ENCODE measurements at regions not wholly inside any gene's neighbourhood (a gene's known extent, or its start where the extent isn't known, plus 50 kb on each side); places are given as distances from the start of the nearest gene placed in this dataset.

DNA sequence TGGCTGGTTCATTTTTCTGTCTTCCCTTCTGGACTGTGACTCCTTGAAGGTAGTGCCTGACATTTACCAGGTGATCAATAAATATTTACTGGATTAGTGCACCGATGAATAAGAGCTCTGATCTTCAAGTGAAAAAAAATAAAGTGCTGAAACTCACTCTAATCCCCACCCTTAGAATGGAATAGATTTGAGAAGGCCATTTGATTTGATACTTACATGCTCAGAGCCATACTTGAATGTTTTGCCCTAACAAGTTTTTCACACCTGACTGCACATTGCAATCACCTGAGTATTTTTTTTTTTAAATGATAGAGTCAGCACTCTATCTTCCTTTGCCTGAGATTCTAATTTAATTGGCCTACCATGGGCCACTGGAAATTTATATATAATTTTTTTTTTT is 105.7 kb downstream of the LRRC70 start:
- no peak for FAIRE-seq
- no peak for DNase-seq (ENCODE audit: low spot score)

DNA sequence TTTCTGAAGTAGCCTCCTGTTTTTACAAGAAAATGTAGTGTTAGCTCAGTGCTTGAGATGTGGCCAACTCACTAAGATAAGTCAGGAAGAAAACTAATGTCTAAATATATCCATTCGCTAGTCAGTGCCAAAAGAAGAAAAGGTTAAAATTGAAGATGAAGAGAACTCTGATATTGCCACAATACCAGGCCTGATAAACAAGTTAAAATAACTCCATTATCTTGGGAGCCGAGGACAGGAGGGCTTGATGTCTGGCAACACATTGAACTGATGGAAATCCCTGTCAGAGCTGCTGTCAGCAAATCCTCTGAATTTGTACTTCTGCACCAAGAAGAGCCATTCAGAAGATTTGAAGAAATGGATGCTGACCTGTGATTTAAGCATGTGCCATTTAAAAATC is 103.4 kb downstream of the LRRC70 start:
- FAIRE-seq (no peak), DNase-seq (ENCODE audit: low spot score) (no peak)

DNA sequence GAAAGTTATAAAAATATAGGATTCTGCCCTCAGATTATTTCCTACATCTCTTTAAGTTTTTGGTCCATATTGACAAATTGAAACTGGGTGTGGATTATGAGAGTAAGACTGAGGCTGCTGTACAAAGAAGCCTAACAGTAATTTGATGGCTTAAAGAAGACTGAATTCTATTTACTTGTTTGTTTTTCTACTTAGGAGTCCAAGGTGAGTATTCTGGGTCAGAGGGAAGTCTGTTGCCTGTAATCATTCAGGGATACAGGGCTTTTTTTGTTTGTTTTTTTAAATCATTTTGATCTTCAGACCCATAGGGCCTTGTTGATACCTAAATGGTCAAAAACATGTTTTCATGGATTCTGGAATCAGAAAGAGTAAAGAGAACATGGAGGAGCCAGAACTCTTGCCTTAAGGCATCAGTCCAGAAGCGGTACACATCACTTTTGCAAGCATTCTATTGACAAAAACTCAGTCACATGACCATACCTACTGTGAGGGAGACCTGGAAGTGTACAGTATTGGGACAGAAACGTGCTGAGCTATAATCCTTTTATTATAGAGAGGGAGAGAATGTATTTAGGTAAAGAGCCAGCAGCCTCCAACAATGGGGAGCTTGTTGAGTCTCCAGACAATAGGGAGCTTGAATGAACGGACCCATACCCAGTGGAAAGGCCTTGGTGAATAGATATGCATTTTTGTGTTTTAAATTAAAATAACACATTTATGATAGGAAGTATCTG is 102.7 kb downstream of the LRRC70 start:
- no peak for FAIRE-seq
- no peak for DNase-seq (ENCODE audit: low spot score)

DNA sequence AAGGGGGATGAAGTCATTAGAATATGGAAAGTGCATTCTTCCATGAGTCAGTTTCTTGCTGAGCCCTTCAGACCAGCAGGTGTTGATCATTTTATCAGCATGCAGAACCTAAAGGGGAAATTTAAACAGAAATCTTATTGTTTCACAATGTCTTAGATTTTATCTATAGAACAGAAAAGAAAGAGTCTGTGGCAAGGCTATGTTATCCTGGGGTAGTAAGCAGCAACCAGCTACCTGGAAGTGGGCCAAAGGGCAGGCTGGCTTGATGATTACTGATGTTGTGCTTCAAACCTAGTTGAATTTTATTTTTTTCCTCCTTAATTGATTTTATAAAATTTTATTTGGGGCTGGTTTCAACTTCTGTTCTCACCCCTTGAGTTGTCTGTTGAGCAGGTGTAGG is 101.5 kb downstream of the LRRC70 start:
- FAIRE-seq (no peak), DNase-seq (ENCODE audit: low spot score) (no peak)
